Thyroid gland (tissue), 4 donors: ENCODE measurements at regions not wholly inside any gene's neighbourhood (a gene's known extent, or its start where the extent isn't known, plus 50 kb on each side); places are given as distances from the start of the nearest gene placed in this dataset.

Source experiments
- DNase-seq, 2 donors: peaks; one replicate each; pipeline ENCODE4 v3.0.0-alpha.2; 2019
- H3K27ac ChIP-seq, 3 donors: fragments of 200-600 bp; sonication (generic); 1 replicate in 2 of 3; 2 replicates in 1 of 3; pipeline ENCODE4 v1.5.1; 2016 to 2019; ENCODE audit warnings: mild to moderate bottlenecking in 1 of 3, moderate library complexity in 1 of 3
- H3K27me3 ChIP-seq: fragments of 200-600 bp; sonication (generic); one replicate; pipeline ENCODE4 v1.5.1; 2019
- H3K36me3 ChIP-seq, 2 donors: fragments of 200-600 bp; sonication (generic); one replicate each; pipeline ENCODE4 v1.5.1; 2016 to 2019
- H3K4me1 ChIP-seq, 2 donors: fragments of 200-600 bp; sonication (generic); one replicate each; pipeline ENCODE4 v1.5.1; 2017 to 2019
- H3K4me3 ChIP-seq, 3 donors: fragments of 200-600 bp; sonication (generic); replicated peaks in 1 of 3; 1 replicate in 2 of 3; 2 replicates in 1 of 3; pipeline ENCODE4 v1.5.1; 2016; ENCODE audit warnings: mild to moderate bottlenecking in 1 of 3
- H3K9me3 ChIP-seq: fragments of 200-600 bp; sonication (generic); one replicate; pipeline ENCODE4 v1.5.1; 2017
- CTCF ChIP-seq, 6 experiments: fragments of 200-600 bp in 3 of 6; fragments of 450-650 bp in 3 of 6; sonication (generic) in 3 of 6; IDR thresholded peaks; one replicate each; pipeline ENCODE4 v1.5.1; 2016 to 2019; ENCODE audit warnings: antibody characterized with exemption in 6 of 6, mild to moderate bottlenecking in 2 of 6, inconsistent platforms in 1 of 6, moderate library complexity in 1 of 6
- POLR2A ChIP-seq, 2 donors: fragments of 450-650 bp; IDR thresholded peaks; one replicate each; pipeline ENCODE4 v1.6.1; 2017; ENCODE audit warnings: antibody characterized with exemption in 2 of 2, mild to moderate bottlenecking in 2 of 2, moderate library complexity in 1 of 2
- WGBS, 2 donors: methylation state at CpG; one replicate each; pipeline ENCODE4 v1.1.5; 2017; 5-methylcytosine and 5-hydroxymethylcytosine counted together
- intact Hi-C: fragments of 100-400 bp; cut with DNase I; formaldehyde crosslinking; loops from one replicate; pipeline ENCODE4 v1.15.1; 2023

- TF ChIP-seq CTCF (IDR thresholded peaks at IDR 0.05): no peak
- TF ChIP-seq POLR2A (IDR thresholded peaks at IDR 0.05): no peak
- Histone ChIP-seq H3K4me3 (no peak overlapping the region), H3K4me1 (no peaks in the 10 kb centered on the region), H3K27me3 (no peaks in the 10 kb centered on the region), H3K9me3 (no peaks in the 10 kb centered on the region), H3K36me3 (no peaks in the 10 kb centered on the region), H3K27ac (no peak overlapping the region)
- WGBS, 2 donors: 90% methylated on average over 11 of the region's 11 CpGs
- intact Hi-C loops: no loop called here
- DNase-seq: no peak
Observed at GRCh38 chr18:52200921-52201663, 138.9 kb upstream of the DCC start.

DNA sequence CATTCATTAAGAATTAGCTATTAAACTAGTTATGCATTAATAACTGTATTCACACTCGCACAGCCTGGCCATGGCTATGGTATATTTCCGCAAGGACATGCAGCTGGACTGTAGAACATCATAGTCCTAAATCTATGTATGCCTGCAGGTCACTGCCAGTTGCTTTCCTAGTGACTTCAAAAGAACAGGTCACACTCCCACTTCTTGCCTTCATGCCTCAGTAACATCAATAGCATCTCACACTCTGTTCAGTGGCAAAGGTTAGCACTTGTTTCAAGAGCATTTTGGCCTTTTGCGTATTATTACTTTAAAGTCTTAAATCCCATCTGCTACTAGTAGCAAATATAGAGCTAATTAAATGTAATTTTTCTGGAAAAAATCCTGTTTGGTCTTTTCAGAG is 131.4 kb upstream of the DCC start:
- no peaks in the 10 kb centered on the region for H3K9me3 ChIP-seq
- intact Hi-C loops: no loop called here

GRCh38 chr18:52216109-52216508 is 123.9 kb upstream of the DCC start:
- no peaks in the 10 kb centered on the region for H3K27me3 ChIP-seq
- intact Hi-C loops: no loop called here
- H3K36me3 ChIP-seq: no peaks in the 10 kb centered on the region
- H3K4me1 ChIP-seq: no peaks in the 10 kb centered on the region
- TF ChIP-seq POLR2A (IDR thresholded peaks at IDR 0.05): no peak
- no peak for TF ChIP-seq CTCF (IDR thresholded peaks at IDR 0.05)
- no peak for DNase-seq
- no peaks in the 10 kb centered on the region for H3K9me3 ChIP-seq
- H3K27ac ChIP-seq: no peak overlapping the region
- H3K4me3 ChIP-seq: no peak overlapping the region

More for the DNA sequence above, 131.4 kb upstream of the DCC start:
- TF ChIP-seq CTCF (IDR thresholded peaks at IDR 0.05) (no peak), POLR2A (IDR thresholded peaks at IDR 0.05) (no peak)
- Histone ChIP-seq H3K36me3 (no peaks in the 10 kb centered on the region), H3K4me3 (no peak overlapping the region), H3K27ac (no peak overlapping the region), H3K27me3 (no peaks in the 10 kb centered on the region), H3K4me1 (no peaks in the 10 kb centered on the region)
- WGBS, 2 donors: 67 to 81% methylated on average over 3 of the region's 3 CpGs
- no peak for DNase-seq

GRCh38 chr18:52216666-52217065 is 123.3 kb upstream of the DCC start:
- intact Hi-C loops: no loop called here
- WGBS, 2 donors: 68 to 71% methylated on average over 1 of the region's 1 CpG
- H3K9me3 ChIP-seq: no peaks in the 10 kb centered on the region
- no peak overlapping the region for H3K27ac ChIP-seq
- H3K27me3 ChIP-seq: no peaks in the 10 kb centered on the region
- TF ChIP-seq CTCF (IDR thresholded peaks at IDR 0.05): no peak
- TF ChIP-seq POLR2A (IDR thresholded peaks at IDR 0.05): no peak
- H3K4me3 ChIP-seq: no peak overlapping the region
- H3K4me1 ChIP-seq: no peaks in the 10 kb centered on the region
- DNase-seq: no peak
- no peaks in the 10 kb centered on the region for H3K36me3 ChIP-seq

DNA sequence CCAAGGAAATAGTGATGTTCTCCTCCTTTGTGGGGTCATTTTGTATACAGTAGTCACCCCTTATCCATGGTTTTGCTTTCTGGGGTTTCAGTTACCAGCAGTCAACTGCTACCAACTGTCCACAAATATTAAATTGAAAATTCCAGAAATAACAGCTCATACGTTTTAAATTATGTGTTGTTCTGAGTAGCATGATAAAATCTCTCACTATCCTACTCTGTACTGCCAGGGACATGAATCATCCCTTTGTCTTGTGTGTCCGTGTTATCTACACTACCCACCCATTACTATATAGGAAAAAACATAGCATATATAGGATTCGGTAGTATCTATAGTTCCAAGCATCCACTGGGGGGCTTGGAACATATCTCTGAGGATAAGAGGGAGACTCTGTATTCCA is 120.9 kb upstream of the DCC start:
- intact Hi-C loops: no loop called here
- Histone ChIP-seq H3K36me3 (no peaks in the 10 kb centered on the region), H3K4me3 (no peak overlapping the region), H3K9me3 (no peaks in the 10 kb centered on the region), H3K27me3 (no peaks in the 10 kb centered on the region), H3K4me1 (no peaks in the 10 kb centered on the region), H3K27ac (no peak overlapping the region)
- 77 to 88% methylated on average over 3 of the region's 3 CpGs for WGBS, 2 donors
- no peak for DNase-seq
- no peak for TF ChIP-seq POLR2A (IDR thresholded peaks at IDR 0.05)
- TF ChIP-seq CTCF (IDR thresholded peaks at IDR 0.05): no peak
